SIG-M5 (cell line): ENCODE measurements at regions not wholly inside any gene's neighbourhood (a gene's known extent, or its start where the extent isn't known, plus 50 kb on each side); places are given as distances from the start of the nearest gene placed in this dataset.
"Not testable (repeated sequence)": the region's sequence is repeated elsewhere in the genome, so short reads cannot be mapped to it uniquely, and the experiment has no call there.

Experiments
- DNase-seq: peaks from one replicate; lab custom pipeline; 2025; lab: John Stamatoyannopoulos, UW

GRCh38 chr1:168420177-168420576 is 123.6 kb downstream of the XCL2 start:
- DNase-seq = no peak

DNA sequence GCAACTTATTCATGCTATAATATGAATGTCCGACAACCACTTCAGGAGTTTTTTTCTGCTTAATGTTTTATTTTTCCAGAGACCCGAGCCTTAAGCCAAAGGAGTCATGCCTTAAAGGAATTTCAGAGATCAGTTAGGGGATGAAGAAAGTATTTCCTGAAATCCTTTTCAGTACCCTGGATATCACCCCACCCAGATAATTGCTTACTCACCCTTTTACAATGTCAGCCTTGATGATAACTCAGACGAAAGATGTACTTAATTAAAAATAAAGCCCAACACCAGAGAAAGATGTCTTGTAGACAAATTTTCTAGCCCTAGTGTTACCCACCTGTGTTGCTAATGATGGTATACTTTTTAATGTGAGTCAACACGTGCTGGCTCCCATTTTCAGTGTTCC is 124.1 kb downstream of the XCL2 start:
- DNase-seq = no peak

DNA sequence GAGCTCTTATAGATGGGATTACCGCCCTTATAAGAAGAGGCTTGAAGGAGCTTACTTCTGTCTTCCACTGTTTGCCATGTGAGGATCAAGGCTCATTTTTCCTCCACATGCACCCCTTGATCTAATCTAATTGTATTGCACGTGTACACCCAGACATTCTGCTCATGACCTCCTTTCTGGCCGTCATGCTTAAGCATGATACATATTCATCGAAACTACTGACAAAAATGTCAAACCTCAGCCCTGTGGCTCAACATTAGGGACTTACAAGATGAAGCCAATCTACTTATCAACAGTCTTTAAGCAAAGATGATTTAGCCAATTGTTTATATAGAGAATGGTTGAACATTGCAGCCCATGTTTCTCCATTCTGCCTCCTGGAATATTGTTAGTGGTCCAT is 127.6 kb downstream of the XCL2 start:
- no peak for DNase-seq

GRCh38 chr1:168414914-168415313 is 128.9 kb downstream of the XCL2 start:
- DNase-seq = no peak

DNA sequence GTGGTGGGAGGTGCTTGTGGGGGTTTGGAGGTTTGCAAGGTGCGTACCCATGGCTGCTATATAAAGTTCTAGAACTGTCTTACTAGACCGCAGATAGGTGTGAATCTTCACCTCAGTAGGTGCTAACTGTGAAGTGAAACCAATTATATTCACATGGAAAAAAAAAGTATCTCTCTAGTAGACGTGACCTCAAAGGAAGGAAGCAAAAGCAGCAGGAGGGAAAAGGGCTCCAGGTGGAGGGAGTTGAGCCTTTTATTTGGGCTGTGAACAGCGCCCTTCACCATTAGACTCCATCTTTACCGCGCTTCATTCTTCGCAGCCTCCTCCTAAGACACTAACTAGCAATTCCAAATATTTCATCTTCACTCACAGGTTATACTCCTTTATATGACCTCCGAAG is 129.8 kb downstream of the TBX19 start:
- no peak for DNase-seq

GRCh38 chr1:168408884-168409283 is 128.2 kb downstream of the TBX19 start:
- no peak for DNase-seq

DNA sequence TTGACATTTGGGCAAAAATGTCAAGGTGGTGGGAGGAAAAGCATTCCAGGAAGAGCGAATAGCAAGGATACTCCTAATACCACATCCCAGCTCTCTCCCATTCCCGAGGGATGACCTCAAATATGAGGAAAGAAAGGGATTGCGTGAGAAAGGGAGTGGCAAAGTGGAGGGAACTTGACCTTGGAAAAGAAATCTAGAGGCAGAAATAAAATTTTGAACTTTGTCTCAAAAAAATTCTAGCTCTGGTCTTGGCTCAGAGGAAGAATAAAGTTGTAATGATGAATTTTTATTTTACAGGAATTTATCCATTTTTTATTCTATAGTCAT is 127.8 kb downstream of the TBX19 start:
- no peak for DNase-seq

- no peak for DNase-seq
Observed at GRCh38 chr1:168407832-168408538, 127.3 kb downstream of the TBX19 start.

GRCh38 chr1:168405906-168406549 is 125.4 kb downstream of the TBX19 start:
- DNase-seq = no peak

- DNase-seq = no peak
Observed at GRCh38 chr1:168403140-168403539, 122.5 kb downstream of the TBX19 start.

GRCh38 chr1:168402466-168402865 is 121.8 kb downstream of the TBX19 start:
- DNase-seq = not testable (repeated sequence)

GRCh38 chr1:168401341-168401740 is 120.7 kb downstream of the TBX19 start:
- DNase-seq = no peak

DNA sequence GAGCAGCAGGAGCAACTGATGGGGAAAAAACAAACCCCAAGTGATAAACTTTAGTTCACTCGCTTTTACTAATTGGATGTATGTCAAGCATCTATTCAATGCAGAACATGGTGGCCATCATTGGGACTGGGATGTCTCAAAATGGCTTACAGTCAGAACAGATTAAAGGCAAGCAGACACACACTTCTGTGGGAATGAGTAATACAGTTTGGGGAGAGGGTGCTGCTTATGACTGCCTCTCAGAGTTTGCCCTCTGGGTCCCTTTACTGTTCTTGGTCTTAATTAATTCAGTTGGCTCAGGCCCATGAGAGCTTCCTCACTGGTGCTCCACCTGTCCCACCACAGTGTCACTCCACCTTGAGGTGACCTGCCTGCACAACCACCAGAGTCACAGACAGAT is 119.5 kb downstream of the TBX19 start:
- DNase-seq = no peak

DNA sequence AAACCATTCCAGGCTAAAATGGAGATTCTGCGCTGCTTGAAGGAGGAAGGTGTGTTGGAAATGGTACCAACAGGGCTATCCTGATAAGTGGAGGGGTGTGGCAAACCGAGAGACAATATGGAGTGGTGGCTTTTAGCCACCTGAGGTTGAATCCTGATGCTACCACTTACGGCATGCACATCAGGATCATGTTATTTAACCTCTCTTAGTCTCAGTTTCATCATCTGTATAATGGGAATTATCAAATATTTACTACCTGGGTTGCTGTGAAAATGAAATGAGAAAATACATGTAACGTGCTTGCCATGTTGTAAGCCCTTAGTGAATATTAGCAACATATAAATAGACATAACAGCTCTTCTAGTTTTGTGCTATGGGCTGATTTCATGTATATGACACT is 117.1 kb downstream of the TBX19 start:
- DNase-seq = no peak

DNA sequence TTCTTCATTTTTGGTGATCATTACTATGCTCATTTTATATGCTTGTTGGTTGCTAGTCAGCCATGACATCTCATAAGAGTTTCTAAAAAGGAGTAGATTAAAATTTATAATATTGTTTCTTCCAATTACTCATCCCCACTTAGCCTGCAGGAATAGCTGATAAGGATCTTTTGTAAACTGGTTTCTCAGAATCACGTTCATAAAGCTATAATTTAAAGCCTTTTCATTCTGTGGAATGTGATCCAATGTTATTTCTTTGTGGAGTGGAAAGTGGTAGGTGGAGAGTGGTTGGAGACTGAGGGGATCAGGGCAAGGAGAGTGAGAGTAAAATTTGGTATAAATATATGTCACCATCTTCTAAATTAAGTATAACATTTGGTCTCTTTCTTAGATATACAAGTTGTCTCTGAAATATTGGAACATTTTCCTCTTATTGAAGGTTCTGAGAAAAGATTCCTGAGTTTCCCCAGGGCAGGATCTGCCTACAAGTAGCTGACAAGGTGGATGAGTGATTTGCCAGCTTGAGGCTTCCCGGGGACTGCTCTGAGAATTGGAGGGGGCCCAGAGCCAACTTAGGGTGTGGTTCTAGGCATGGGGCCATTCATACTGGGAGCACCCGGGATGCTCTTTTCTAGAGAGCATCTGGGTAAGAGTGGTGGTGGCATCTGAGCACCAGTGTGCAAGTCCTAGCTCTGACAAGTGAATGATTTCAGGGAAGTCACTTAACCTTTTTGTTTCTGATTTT is 116.4 kb downstream of the TBX19 start:
- DNase-seq = no peak

GRCh38 chr1:168396508-168396907 is 115.8 kb downstream of the TBX19 start:
- DNase-seq = no peak

GRCh38 chr1:168394858-168395257 is 114.2 kb downstream of the TBX19 start:
- no peak for DNase-seq

DNA sequence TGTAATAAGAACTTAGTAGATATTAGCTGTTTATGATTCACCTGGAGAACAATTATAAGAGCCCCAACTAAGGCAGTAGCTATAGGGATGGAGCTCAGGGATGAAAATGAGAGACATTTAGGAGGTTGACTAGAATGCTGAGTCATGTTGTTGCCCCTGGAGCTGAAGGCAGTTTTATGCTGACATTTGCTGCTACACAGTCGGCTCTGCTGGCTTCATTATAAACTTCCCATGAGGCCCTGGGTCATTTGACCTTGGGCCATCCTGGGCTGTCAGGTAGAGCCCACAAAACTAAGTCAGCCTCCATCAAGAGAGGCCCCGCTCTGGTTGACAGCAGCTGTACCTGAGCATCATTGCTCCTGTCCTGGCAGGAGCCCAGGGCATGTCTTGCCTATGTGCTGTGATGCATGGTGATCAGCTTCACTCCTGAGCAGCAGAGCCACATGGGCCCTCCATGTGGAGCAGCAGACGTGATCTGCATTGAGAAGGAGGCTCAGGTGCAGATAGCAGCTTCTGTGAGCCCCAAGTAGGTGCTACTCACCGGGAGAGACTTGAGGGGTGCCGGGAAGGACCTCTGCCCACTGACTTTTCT is 112.4 kb downstream of the TBX19 start:
- DNase-seq = no peak

- DNase-seq = no peak
Observed at GRCh38 chr1:168391851-168392681, 111.4 kb downstream of the TBX19 start.

DNA sequence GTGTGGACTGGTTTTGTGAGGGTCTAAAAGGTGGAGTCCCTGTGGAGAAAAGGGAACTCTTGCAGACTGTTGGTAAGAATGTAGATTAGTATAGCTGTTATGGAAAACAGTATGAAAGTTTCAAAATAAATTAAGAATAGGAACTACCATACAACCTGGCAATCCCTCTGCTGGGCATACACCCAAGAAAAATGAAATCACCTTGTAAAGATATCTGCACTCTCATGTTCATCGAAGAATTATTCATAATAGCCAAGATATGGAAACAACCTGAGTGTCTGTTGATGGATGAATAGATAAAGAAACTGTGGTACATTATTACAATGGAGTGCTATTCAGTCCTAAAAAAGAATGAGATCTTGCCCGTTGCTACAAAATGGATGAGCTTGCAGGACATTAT is 109.6 kb downstream of the TBX19 start:
- no peak for DNase-seq

DNA sequence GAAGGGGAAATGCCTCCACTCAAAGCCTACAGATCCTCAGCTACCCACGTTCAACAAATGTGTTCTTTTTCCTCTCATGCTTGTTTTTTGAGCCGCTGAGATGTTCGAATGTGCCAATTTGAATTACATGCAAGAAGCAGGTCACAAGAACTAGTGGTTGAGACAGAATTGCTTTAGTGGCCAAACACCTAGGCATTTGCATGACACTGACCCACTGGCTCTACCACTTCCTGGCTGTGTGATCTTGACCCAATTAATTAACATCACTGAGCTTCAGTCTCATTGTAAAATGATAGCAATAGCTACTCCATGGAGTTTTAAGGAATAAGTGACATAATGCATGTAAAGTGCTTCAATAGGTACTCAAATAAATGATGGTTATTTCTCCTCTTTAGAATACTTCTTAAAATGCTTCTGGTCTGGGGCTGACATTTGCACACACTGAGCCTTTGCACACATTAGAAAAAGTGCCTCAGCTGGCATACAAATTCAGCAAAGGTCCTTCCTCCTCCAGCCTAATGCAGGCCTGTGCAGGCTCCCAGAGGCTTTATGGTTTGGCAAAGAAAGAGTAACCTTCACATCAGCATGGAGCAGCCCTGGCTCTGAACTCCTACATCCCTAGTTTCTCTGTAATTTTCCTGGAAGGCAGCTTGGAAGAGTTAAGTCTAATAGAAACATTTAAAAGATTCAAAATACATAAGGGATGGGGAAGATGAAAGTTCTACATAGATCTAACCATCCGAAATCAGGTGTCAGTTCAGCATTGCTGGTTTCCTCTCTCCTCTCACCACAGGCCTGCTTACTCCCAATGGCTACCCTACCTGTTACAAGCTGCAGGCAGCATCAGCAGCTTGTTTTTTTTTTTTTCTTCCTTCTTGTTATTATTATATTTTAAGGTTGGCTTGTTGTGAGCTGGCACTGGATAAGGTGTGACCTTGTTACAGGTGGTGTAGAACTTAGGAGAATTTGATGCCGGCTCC is 107.4 kb downstream of the TBX19 start:
- DNase-seq = no peak
